Peyer's patch (tissue), 4 donors: ENCODE measurements at regions not wholly inside any gene's neighbourhood (a gene's known extent, or its start where the extent isn't known, plus 50 kb on each side); places are given as distances from the start of the nearest gene placed in this dataset.

ENCODE experiments used
- POLR2A ChIP-seq, 2 donors: fragments of 450-650 bp; IDR thresholded peaks; one replicate each; pipeline ENCODE4 v1.5.1; 2017; ENCODE audit warnings: antibody characterized with exemption in 2 of 2, mild to moderate bottlenecking in 2 of 2, moderate library complexity in 2 of 2
- TF ChIP-seq, protein P1 (sequence below), 6 experiments: fragments of 450-650 bp in 4 of 6; fragments of 200-600 bp in 2 of 6; sonication (generic) in 1 of 6; IDR thresholded peaks; one replicate each; pipeline ENCODE4 v1.5.1; 2017 to 2019; ENCODE audit warnings: antibody characterized with exemption in 6 of 6, mild to moderate bottlenecking in 3 of 6, moderate library complexity in 1 of 6

DNA sequence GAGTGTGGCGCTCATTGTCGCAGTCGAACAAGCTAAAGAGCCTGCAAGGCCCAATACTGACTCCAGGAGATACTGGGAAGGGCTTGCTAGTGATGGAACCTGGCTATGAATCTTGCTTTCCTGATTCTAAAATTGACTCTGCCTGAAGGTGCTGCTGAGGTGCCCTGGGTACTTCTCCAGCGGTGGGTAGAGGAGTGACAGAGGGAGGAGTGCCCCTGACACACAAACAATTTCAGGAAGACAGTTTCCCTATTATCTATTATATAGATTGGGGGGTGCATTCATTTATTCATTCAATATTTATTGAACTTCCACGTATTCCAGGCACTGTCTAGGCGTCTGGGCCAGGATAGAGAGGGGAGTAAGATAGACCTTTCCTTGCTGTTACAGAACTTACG, 339.2 kb upstream of the GATB start:
- TF ChIP-seq, protein P1, sequence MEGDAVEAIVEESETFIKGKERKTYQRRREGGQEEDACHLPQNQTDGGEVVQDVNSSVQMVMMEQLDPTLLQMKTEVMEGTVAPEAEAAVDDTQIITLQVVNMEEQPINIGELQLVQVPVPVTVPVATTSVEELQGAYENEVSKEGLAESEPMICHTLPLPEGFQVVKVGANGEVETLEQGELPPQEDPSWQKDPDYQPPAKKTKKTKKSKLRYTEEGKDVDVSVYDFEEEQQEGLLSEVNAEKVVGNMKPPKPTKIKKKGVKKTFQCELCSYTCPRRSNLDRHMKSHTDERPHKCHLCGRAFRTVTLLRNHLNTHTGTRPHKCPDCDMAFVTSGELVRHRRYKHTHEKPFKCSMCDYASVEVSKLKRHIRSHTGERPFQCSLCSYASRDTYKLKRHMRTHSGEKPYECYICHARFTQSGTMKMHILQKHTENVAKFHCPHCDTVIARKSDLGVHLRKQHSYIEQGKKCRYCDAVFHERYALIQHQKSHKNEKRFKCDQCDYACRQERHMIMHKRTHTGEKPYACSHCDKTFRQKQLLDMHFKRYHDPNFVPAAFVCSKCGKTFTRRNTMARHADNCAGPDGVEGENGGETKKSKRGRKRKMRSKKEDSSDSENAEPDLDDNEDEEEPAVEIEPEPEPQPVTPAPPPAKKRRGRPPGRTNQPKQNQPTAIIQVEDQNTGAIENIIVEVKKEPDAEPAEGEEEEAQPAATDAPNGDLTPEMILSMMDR (IDR thresholded peaks at IDR 0.05) = no peak
- TF ChIP-seq POLR2A (IDR thresholded peaks at IDR 0.05) = no peak
